Omental fat pad (tissue), 3 donors: ENCODE measurements at regions not wholly inside any gene's neighbourhood (a gene's known extent, or its start where the extent isn't known, plus 50 kb on each side); places are given as distances from the start of the nearest gene placed in this dataset.

Experiments used
- ATAC-seq: fragments of 150-250 bp; one replicate; pipeline ENCODE4 v1.9.1; 2016; ENCODE audit warnings: mild to moderate bottlenecking, moderate library complexity; ENCODE audit not compliant: low FRiP score
- DNase-seq: peaks from one replicate; pipeline ENCODE4 v3.0.0-alpha.2; 2019; ENCODE audit warnings: low spot score
- TF ChIP-seq, protein P1 (sequence below), 3 donors: fragments of 450-650 bp; IDR thresholded peaks; one replicate each; pipeline ENCODE4 v1.5.1; 2016 to 2017; ENCODE audit warnings: antibody characterized with exemption in 3 of 3, mild to moderate bottlenecking in 3 of 3, moderate library complexity in 2 of 3

DNA sequence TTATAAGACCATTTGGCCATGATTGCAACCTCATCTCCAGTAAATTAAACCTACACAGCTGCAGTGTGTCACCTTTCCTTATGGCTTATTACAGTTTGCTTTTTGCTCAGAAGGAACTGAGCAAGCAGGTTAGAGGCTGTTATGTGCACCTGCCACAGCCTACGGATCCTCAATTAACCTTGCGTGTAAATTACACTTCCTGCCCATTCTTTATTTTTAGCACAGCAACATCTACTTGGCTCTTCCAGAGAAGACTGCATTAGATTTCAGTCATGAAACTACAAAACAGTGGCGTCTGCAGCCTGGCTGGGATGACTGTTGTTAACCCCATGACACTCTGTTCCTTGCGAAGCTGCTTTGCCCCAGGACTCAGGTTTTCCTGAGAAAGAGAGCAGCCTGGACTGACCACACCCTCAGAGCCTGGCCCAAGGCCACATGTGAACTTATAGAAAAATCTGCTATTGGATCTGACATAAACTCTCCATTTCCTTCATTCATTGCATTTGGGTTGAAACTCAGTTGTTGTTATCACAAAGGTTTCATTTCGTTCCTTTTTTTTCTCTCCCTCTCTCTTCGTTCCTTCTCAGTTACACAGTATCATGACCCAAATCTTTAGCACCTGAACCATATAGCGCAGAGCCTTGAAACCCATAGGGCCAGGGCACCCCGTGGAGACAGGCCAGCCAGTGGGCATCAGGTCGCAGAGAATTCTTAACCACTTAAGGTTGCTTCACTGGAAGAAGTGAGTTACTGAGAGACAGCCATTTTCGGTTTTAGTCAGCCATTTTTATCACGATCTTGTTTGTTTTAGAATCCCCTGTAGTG lies 138.6 kb downstream of the PALM2AKAP2 start:
- TF ChIP-seq, protein P1, sequence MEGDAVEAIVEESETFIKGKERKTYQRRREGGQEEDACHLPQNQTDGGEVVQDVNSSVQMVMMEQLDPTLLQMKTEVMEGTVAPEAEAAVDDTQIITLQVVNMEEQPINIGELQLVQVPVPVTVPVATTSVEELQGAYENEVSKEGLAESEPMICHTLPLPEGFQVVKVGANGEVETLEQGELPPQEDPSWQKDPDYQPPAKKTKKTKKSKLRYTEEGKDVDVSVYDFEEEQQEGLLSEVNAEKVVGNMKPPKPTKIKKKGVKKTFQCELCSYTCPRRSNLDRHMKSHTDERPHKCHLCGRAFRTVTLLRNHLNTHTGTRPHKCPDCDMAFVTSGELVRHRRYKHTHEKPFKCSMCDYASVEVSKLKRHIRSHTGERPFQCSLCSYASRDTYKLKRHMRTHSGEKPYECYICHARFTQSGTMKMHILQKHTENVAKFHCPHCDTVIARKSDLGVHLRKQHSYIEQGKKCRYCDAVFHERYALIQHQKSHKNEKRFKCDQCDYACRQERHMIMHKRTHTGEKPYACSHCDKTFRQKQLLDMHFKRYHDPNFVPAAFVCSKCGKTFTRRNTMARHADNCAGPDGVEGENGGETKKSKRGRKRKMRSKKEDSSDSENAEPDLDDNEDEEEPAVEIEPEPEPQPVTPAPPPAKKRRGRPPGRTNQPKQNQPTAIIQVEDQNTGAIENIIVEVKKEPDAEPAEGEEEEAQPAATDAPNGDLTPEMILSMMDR (IDR thresholded peaks at IDR 0.05) = no peak
- DNase-seq (no peak), ATAC-seq (no peak)

DNA sequence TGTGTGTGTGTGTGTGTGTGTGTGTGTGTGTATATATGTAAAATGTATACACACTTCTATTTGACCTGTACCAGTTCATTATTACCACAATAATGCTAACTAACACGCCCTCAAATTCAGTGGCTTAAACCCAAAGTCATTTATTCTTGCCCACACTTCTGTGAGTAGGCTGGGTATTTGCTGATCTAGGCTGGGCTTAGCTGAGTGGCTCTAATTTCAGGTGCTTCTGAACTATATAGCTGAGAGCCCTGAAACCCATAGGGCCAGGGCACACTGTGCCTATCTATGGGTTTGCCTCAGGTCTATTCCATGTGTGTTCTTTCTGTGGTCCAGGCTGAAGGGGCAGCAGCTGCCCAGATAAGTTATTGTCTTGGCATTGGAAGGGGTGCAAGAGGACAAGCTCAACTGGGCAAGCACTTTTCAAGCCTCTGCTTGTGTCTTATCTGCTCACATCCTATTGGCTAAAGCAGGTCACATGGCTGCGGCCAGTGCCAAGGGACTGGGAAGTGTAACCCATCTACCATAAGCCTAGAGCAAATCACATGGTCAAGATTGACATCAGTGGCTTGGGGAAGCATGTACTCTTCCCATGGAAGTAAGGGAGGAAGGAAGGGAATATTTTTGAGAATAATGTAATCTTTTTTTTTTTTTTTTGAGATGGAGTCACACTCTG lies 139.9 kb downstream of the PALM2AKAP2 start:
- TF ChIP-seq, protein P1 (IDR thresholded peaks at IDR 0.05) = no peak
- DNase-seq = no peak
- no peak for ATAC-seq

DNA sequence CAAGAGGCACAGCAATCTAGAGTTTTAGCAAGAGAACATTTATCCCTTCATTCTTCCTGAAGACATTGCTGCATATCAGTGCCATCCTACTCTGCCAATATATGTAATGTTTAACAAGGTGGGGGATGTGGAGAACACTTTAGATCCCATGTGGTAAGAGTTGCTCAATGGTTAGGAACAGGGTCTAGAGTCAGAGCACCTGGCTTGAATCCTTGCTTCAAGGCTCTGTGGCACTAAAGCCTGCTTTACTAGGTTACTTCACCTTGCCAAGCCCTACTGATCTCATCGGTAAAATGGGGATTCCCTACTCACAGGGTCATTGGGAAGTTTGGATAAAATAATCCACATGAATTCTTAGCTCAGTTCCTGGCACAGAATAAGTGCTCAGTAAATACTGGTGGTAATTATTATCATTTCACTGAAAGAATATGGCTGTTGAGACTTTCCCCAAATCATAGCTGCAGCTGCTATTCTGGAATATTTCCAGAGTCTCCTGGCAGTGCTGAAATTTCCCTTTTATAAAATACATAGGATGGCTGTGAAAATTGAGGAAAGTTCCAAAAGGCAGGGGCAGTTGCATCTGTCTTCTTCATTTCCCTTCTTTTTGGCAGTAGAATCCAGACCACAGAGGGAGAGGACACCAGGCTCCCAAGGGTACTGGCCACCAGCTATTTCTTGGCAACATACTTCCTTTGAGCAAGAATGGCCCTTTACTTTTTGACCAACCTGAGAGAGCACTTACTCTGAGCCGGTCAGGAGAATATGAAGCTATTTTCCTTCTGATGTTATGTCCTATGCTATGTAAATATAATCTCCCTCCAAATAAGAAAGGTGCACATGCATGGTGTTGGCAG lies 142.8 kb downstream of the PALM2AKAP2 start:
- DNase-seq (no peak), ATAC-seq (no peak)
- TF ChIP-seq, protein P1 (IDR thresholded peaks at IDR 0.05) = no peak

DNA sequence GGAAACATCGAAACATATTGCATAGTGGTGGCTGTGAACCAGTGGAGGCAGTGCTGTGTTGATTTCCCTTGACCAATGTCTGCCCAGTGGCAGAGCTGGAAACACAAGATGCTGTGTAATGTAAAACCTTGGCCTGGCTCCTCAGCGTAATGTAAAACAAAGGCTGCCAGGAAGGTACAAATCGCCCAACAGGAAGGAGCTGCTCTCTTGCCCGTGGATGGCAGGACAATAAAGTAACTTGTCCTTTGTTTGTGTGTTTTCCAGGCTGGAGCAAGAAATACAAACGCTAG lies 143.4 kb downstream of the PALM2AKAP2 start:
- no peak for ATAC-seq
- TF ChIP-seq, protein P1 (IDR thresholded peaks at IDR 0.05) = no peak
- no peak for DNase-seq

DNA sequence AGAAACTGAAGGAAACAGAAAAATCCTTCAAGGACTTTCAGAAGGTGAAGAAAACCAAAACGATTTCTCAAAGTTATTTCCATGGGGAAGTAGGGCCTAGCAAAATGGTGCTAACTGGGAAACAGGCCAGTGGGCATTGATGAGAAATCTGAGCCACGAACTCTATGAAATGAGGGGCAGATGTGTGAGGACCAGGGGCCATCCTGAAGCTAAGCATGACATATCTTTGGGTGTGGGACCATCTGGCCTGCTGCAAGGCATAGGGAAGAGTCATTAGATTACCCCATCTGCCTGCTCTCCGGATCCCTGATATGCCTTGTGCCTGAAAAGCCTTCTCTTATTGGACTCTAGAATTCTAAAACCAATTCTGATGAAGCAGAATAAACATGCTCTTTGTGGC lies 143.8 kb downstream of the PALM2AKAP2 start:
- ATAC-seq = no peak

DNA sequence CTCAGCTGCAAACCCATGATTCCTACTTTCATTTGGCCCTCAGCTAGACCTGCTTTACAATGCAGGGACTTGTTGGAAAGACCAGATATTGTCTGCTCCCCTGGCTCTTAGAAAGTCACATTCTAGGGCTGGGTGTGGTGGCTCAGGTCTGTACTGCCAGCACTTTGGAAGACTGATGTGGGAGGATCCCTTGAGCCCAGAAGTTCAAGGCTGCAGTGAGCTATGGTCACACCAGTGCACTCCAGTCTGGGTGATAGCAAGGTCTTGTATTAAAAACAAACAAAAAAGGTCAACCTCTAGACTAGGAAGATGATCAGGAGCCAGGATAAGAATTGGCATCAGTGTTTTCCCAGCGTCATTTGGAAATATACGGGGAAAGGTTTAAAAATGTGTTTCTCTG lies 145.8 kb downstream of the PALM2AKAP2 start:
- TF ChIP-seq, protein P1 (IDR thresholded peaks at IDR 0.05) = no peak
- DNase-seq (no peak), ATAC-seq (no peak)

More for the DNA sequence above, 143.8 kb downstream of the PALM2AKAP2 start:
- no peak for DNase-seq
- TF ChIP-seq, protein P1 (IDR thresholded peaks at IDR 0.05) = no peak
